Ascending aorta (tissue), 2 donors: ENCODE measurements at regions not wholly inside any gene's neighbourhood (a gene's known extent, or its start where the extent isn't known, plus 50 kb on each side); places are given as distances from the start of the nearest gene placed in this dataset.

Experiments used
- DNase-seq, 2 donors: peaks; one replicate each; pipeline ENCODE4 v3.0.0-alpha.2; 2019; ENCODE audit warnings: low spot score in 2 of 2
- H3K27ac ChIP-seq, 2 donors: fragments of 200-600 bp; sonication (generic); one replicate each; pipeline ENCODE4 v1.5.1; 2016 to 2017; ENCODE audit warnings: mild to moderate bottlenecking in 1 of 2
- H3K27me3 ChIP-seq: fragments of 200-600 bp; sonication (generic); one replicate; pipeline ENCODE4 v1.5.1; 2017
- H3K36me3 ChIP-seq, 2 donors: fragments of 200-600 bp; sonication (generic); one replicate each; pipeline ENCODE4 v1.5.1; 2016
- H3K4me1 ChIP-seq, 2 donors: fragments of 200-600 bp; sonication (generic); one replicate each; pipeline ENCODE4 v1.5.1; 2016 to 2017; ENCODE audit warnings: mild to moderate bottlenecking in 1 of 2
- H3K4me3 ChIP-seq, 2 donors: fragments of 200-600 bp; sonication (generic); one replicate each; pipeline ENCODE4 v1.5.1; 2016 to 2017; ENCODE audit warnings: mild to moderate bottlenecking in 1 of 2
- H3K9me3 ChIP-seq, 2 donors: fragments of 200-600 bp; sonication (generic); one replicate each; pipeline ENCODE4 v1.5.1; 2016
- CTCF ChIP-seq, 3 experiments: fragments of 200-600 bp in 2 of 3; fragments of 450-650 bp in 1 of 3; sonication (generic) in 2 of 3; IDR thresholded peaks; one replicate each; pipeline ENCODE4 v1.5.1; 2016 to 2019; ENCODE audit warnings: antibody characterized with exemption in 3 of 3, mild to moderate bottlenecking in 1 of 3, moderate library complexity in 1 of 3
- intact Hi-C: fragments of 100-400 bp; cut with DNase I; formaldehyde crosslinking; loops from one replicate; pipeline ENCODE4 v1.15.1; 2023

- Histone ChIP-seq H3K9me3 (no peaks in the 10 kb centered on the region), H3K4me3 (no peak overlapping the region), H3K27ac (no peak overlapping the region), H3K4me1 (no peaks in the 10 kb centered on the region), H3K36me3 (no peaks in the 10 kb centered on the region), H3K27me3 (no peaks in the 10 kb centered on the region)
- no peak for TF ChIP-seq CTCF (IDR thresholded peaks at IDR 0.05)
- no peak for DNase-seq
- intact Hi-C loops: no loop called here
Measured at GRCh38 chr4:167290678-167291077, 56.4 kb upstream of the SPOCK3 start.

GRCh38 chr4:167308876-167309275, 74.6 kb upstream of the SPOCK3 start:
- no peak for TF ChIP-seq CTCF (IDR thresholded peaks at IDR 0.05)
- no peaks in the 10 kb centered on the region for H3K36me3 ChIP-seq
- no peak for DNase-seq
- H3K4me3 ChIP-seq: no peak overlapping the region
- intact Hi-C loops: no loop called here
- no peak overlapping the region for H3K27ac ChIP-seq
- no peaks in the 10 kb centered on the region for H3K9me3 ChIP-seq
- no peaks in the 10 kb centered on the region for H3K27me3 ChIP-seq
- H3K4me1 ChIP-seq: no peaks in the 10 kb centered on the region

- DNase-seq: no peak
- intact Hi-C loops: no loop called here
- no peaks in the 10 kb centered on the region for H3K4me1 ChIP-seq
Measured at GRCh38 chr4:167321299-167321698, 87.0 kb upstream of the SPOCK3 start.

GRCh38 chr4:167339781-167340180, 105.5 kb upstream of the SPOCK3 start:
- H3K4me3 ChIP-seq: no peak overlapping the region
- TF ChIP-seq CTCF (IDR thresholded peaks at IDR 0.05): no peak
- no peaks in the 10 kb centered on the region for H3K27me3 ChIP-seq
- intact Hi-C loops: no loop called here
- H3K9me3 ChIP-seq: no peaks in the 10 kb centered on the region
- no peak for DNase-seq
- H3K36me3 ChIP-seq: no peaks in the 10 kb centered on the region
- H3K27ac ChIP-seq: no peak overlapping the region
- H3K4me1 ChIP-seq: no peaks in the 10 kb centered on the region

More at GRCh38 chr4:167321299-167321698, 87.0 kb upstream of the SPOCK3 start:
- Histone ChIP-seq H3K27ac (no peak overlapping the region), H3K36me3 (no peaks in the 10 kb centered on the region), H3K27me3 (no peaks in the 10 kb centered on the region), H3K4me3 (no peak overlapping the region), H3K9me3 (no peaks in the 10 kb centered on the region)
- TF ChIP-seq CTCF (IDR thresholded peaks at IDR 0.05): no peak

GRCh38 chr4:167359711-167360110, 125.4 kb upstream of the SPOCK3 start:
- H3K36me3 ChIP-seq: no peaks in the 10 kb centered on the region
- no peak overlapping the region for H3K4me3 ChIP-seq
- no peaks in the 10 kb centered on the region for H3K4me1 ChIP-seq
- H3K9me3 ChIP-seq: no peaks in the 10 kb centered on the region
- H3K27ac ChIP-seq: no peak overlapping the region
- no peak for TF ChIP-seq CTCF (IDR thresholded peaks at IDR 0.05)
- intact Hi-C loops: no loop called here
- H3K27me3 ChIP-seq: no peaks in the 10 kb centered on the region
- DNase-seq: no peak
